H1 (cell line): ENCODE measurements at regions not wholly inside any gene's neighbourhood (a gene's known extent, or its start where the extent isn't known, plus 50 kb on each side); places are given as distances from the start of the nearest gene placed in this dataset.

Source experiments
- EZH2 ChIP-seq: fragments of 200-600 bp; sonication (generic); IDR thresholded peaks from 2 replicates; pipeline ENCODE4 v1.7.1; 2012; ENCODE audit warnings: low read depth, mild to moderate bottlenecking, moderate library complexity, low read length, inconsistent platforms; ENCODE audit not compliant: severe bottlenecking
- PHF8 ChIP-seq: fragments of 200-600 bp; sonication (generic); conservative IDR thresholded peaks from 2 replicates; pipeline ENCODE4 v1.7.1; 2012; ENCODE audit warnings: low read depth, mild to moderate bottlenecking, inconsistent platforms, low read length, moderate library complexity
- RAD21 ChIP-seq, 2 experiments: IDR thresholded peaks in 1 of 2; conservative IDR thresholded peaks in 1 of 2; 2 replicates each; pipeline ENCODE4 v1.6.1; 2011; ENCODE audit warnings: low read depth in 2 of 2, low read length in 2 of 2, improper control_type of control experiment in 1 of 2, inconsistent platforms in 1 of 2, mild to moderate bottlenecking in 1 of 2, moderate library complexity in 1 of 2
- TF ChIP-seq, protein P1 (sequence below): IDR thresholded peaks from 2 replicates; pipeline ENCODE4 v1.6.1; 2012; ENCODE audit warnings: low read length, inconsistent platforms

DNA sequence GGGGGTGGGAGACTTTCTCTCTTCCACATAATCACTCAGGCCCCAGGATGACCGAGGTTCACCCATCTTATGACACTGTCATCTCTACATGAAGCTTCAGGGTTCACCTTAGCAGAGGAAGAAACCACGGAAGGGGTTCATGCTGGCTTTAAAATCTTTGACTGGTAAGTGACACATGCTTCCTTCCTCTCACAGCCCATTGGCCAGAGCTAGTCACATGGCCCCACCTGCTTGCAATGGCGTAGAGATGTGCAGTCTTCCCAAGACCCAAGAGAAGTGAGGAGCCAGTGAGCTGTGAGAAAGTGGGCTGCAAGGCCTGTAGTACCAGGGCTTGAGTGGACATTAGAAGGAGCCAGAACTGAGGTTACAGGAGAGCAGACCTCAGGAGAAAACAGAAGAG lies 180.3 kb downstream of the AXIN2 start:
- TF ChIP-seq EZH2 (no peak), RAD21 (IDR thresholded peaks at IDR 0.05 in 1 of 2, conservative IDR thresholded peaks at IDR 0.05 in 1 of 2; ENCODE audit: low read depth in 2 of 2, low read length in 2 of 2) (no peak), PHF8 (no peak)
- TF ChIP-seq, protein P1, sequence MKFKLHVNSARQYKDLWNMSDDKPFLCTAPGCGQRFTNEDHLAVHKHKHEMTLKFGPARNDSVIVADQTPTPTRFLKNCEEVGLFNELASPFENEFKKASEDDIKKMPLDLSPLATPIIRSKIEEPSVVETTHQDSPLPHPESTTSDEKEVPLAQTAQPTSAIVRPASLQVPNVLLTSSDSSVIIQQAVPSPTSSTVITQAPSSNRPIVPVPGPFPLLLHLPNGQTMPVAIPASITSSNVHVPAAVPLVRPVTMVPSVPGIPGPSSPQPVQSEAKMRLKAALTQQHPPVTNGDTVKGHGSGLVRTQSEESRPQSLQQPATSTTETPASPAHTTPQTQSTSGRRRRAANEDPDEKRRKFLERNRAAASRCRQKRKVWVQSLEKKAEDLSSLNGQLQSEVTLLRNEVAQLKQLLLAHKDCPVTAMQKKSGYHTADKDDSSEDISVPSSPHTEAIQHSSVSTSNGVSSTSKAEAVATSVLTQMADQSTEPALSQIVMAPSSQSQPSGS, result no peak
